ENCODE measurements at regions not wholly inside any gene's neighbourhood (a gene's known extent, or its start where the extent isn't known, plus 50 kb on each side); places are given as distances from the start of the nearest gene placed in this dataset.

DNA sequence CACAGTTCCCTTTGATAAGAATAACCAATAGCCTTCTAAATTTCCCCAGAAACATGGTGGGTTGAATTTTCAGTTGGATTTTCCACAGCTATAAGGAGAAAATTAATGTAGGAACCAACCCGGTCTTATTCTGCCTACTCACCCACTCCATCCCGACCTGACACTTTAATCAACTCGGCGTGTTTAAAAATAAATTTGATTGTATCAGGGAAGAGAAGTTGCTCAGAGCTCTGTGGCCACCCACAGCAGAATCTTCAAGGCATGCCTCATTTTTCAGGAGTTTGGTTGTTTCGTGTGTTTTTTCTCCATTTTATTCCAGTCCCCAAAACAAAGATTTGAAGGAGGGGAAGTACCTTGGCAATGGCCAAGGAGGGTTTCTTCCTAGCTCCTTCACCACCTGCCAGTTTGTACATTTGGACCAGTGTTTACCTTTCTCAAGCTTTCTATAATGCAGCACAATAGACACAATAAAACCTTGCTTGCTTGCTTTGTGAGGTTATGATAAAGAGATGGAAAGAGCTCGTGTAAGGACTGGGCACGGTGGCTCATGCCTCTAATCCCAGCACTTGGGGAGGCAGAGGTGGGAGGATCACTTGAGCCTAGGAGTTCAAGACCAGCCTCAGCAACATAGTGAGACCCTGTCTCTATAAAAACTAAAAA, 297.2 kb upstream of the JARID2 start:
- no peaks in the 10 kb centered on the region for H3K4me1 ChIP-seq
- no peaks in the 10 kb centered on the region for H3K9me3 ChIP-seq
- TF ChIP-seq CTCF (IDR thresholded peaks at IDR 0.05), result no peak
- no peak overlapping the region for H3K4me3 ChIP-seq
- H3K36me3 ChIP-seq (ENCODE audit: insufficient read depth in 1 of 2, low read depth in 1 of 2), result no peaks in the 10 kb centered on the region
- H3K27ac ChIP-seq, result no peak overlapping the region
- intact Hi-C loops (cut with DNase I), result no loop called here
- WGBS, 3 donors, result 91 to 96% (median 93%) methylated on average over 7 of the region's 7 CpGs
- ATAC-seq (no peak), DNase-seq (no peak)
- H3K27me3 ChIP-seq (ENCODE audit: insufficient read depth in 3 of 3, low read length in 2 of 3), result no peaks in the 10 kb centered on the region

- DNase-seq (no peak), ATAC-seq (no peak)
- Histone ChIP-seq H3K36me3 (ENCODE audit: insufficient read depth in 1 of 2, low read depth in 1 of 2) (no peaks in the 10 kb centered on the region), H3K9me3 (no peaks in the 10 kb centered on the region), H3K27me3 (ENCODE audit: insufficient read depth in 3 of 3, low read length in 2 of 3) (no peaks in the 10 kb centered on the region), H3K27ac (no peak overlapping the region), H3K4me1 (no peaks in the 10 kb centered on the region), H3K4me3 (no peak overlapping the region)
- TF ChIP-seq CTCF (IDR thresholded peaks at IDR 0.05), result no peak
- 82 to 88% (median 83%) methylated on average over 4 of the region's 4 CpGs for WGBS, 3 donors
- intact Hi-C loops (cut with DNase I), result no loop called here
Measured at GRCh38 chr6:14950103-14950969, 295.5 kb upstream of the JARID2 start.

DNA sequence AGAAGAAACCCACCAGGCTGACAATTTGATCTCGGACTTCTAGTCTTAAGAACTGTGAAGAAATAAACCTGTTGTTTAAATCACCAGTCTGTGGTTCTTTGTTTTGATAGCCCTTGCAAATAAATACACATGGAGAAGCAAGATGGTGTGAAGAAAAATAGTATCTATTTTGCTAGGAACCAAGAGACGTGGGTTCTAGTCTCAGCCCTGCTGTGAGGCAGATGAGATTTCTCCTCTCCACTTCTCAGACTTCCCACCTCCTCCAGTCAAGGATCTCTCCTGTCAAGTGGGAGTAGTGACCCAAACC, 294.9 kb upstream of the JARID2 start:
- no peak overlapping the region for H3K27ac ChIP-seq
- DNase-seq (no peak), ATAC-seq (no peak)
- H3K4me1 ChIP-seq, result no peaks in the 10 kb centered on the region
- H3K36me3 ChIP-seq (ENCODE audit: insufficient read depth in 1 of 2, low read depth in 1 of 2), result no peaks in the 10 kb centered on the region
- intact Hi-C loops (cut with DNase I), result no loop called here
- H3K4me3 ChIP-seq, result no peak overlapping the region
- H3K9me3 ChIP-seq, result no peaks in the 10 kb centered on the region
- H3K27me3 ChIP-seq (ENCODE audit: insufficient read depth in 3 of 3, low read length in 2 of 3), result no peaks in the 10 kb centered on the region
- TF ChIP-seq CTCF (IDR thresholded peaks at IDR 0.05), result no peak
- WGBS, 3 donors, result 73 to 98% (median 95%) methylated on average over 2 of the region's 2 CpGs

DNA sequence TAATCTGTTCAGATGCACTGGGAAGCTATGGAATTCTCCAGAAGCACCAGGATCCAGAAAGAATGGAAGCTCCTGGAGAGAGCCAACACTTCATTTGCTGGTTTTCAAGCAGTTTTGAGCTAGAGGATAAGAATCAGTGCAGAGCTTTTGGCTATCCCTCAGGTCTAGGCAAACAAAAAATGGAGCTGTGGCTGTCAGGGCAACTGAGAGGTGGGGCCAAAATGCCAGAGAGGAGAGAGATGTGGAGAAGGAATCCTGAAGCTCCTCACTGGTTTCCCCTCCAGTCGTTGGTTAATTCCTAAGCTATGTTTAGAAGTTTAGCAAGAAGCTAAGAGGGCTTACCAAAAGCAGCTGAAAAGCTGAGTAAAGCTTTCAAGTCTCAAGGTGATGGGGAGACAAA, 294.2 kb upstream of the JARID2 start:
- H3K4me3 ChIP-seq, result no peak overlapping the region
- H3K9me3 ChIP-seq, result no peaks in the 10 kb centered on the region
- H3K36me3 ChIP-seq (ENCODE audit: insufficient read depth in 1 of 2, low read depth in 1 of 2), result no peaks in the 10 kb centered on the region
- 25 to 36% (median 30%) methylated on average over 1 of the region's 1 CpG for WGBS, 3 donors
- no peak overlapping the region for H3K27ac ChIP-seq
- no peaks in the 10 kb centered on the region for H3K4me1 ChIP-seq
- DNase-seq (no peak), ATAC-seq (no peak)
- no peaks in the 10 kb centered on the region for H3K27me3 ChIP-seq (ENCODE audit: insufficient read depth in 3 of 3, low read length in 2 of 3)
- intact Hi-C loops (cut with DNase I), result no loop called here
- TF ChIP-seq CTCF (IDR thresholded peaks at IDR 0.05), result no peak
